Body of pancreas (tissue), 4 donors: ENCODE measurements at regions not wholly inside any gene's neighbourhood (a gene's known extent, or its start where the extent isn't known, plus 50 kb on each side); places are given as distances from the start of the nearest gene placed in this dataset.
A peak's percentile ranks its signal among the peaks of the same experiment; 100 is the strongest.

Experiments used
- ATAC-seq: fragments of 150-250 bp; one replicate; pipeline ENCODE4 v1.9.1; 2016
- DNase-seq, 4 donors: peaks; one replicate each; pipeline ENCODE4 v3.0.0-alpha.2; 2019
- H3K27ac ChIP-seq, 4 donors: fragments of 200-600 bp; sonication (generic); 1 replicate in 3 of 4; 2 replicates in 1 of 4; pipeline versions ENCODE4 v1.5.1 to v1.6.1; 2016 to 2019; ENCODE audit warnings: mild to moderate bottlenecking in 1 of 4, mixed read lengths in 1 of 4, moderate library complexity in 1 of 4
- H3K27me3 ChIP-seq, 2 donors: fragments of 200-600 bp; sonication (generic); one replicate each; pipeline ENCODE4 v1.6.0; 2016; ENCODE audit warnings: mild to moderate bottlenecking in 1 of 2
- H3K36me3 ChIP-seq, 2 donors: fragments of 200-600 bp; sonication (generic); replicated peaks in 1 of 2; 2 replicates each; pipeline ENCODE4 v1.5.1; 2016; ENCODE audit warnings: low read depth in 2 of 2; ENCODE audit not compliant: insufficient read depth in 1 of 2
- H3K4me1 ChIP-seq: fragments of 200-600 bp; sonication (generic); one replicate; pipeline ENCODE4 v1.6.0; 2016
- H3K4me3 ChIP-seq, 2 donors: fragments of 200-600 bp; sonication (generic); 1 replicate in 1 of 2; 2 replicates in 1 of 2; pipeline ENCODE4 v1.5.1; 2016 to 2019
- H3K9me3 ChIP-seq, 3 donors: fragments of 200-600 bp; sonication (generic); 1 replicate in 2 of 3; 2 replicates in 1 of 3; pipeline ENCODE4 v1.5.1; 2016
- POLR2A ChIP-seq, 3 donors: fragments of 450-650 bp; IDR thresholded peaks; one replicate each; pipeline ENCODE4 v1.6.1; 2016; ENCODE audit warnings: antibody characterized with exemption in 3 of 3, mild to moderate bottlenecking in 2 of 3
- WGBS, 2 donors: methylation state at CpG; one replicate each; pipeline ENCODE4 v1.1.5; 2017; 5-methylcytosine and 5-hydroxymethylcytosine counted together
- intact Hi-C: fragments of 100-400 bp; cut with DNase I; formaldehyde crosslinking; loops from one replicate; pipeline ENCODE4 v1.15.1; 2023
- TF ChIP-seq, protein P1 (sequence below), 7 experiments: fragments of 450-650 bp in 4 of 7; fragments of 200-600 bp in 3 of 7; sonication (generic) in 3 of 7; IDR thresholded peaks; one replicate each; pipeline ENCODE4 v1.5.1; 2016 to 2019; ENCODE audit warnings: antibody characterized with exemption in 7 of 7

DNA sequence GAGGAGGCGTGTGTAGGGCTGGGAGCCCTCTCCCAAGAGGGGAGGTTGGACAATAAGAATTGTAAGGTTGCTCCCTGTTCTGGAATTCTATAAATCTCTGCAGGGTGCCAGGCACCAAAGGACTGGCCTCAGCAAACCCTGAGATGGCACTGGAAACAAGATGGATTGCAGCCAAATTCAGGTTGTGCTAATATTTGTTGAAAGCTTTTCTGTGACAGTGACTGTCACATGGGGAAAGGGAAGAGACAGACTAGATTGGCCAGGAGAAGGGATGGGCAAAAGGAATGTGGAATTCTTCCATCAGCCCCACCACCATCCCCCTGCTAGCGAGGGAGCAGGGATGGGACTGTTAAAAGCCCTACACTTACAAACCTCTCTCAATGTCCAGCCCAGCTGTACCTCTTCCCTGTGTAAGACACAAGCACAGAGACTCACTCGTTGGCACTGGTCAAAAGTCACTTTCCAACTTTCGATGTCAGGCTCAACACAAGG lies 62.4 kb downstream of the SOX9 start:
- Histone ChIP-seq H3K27me3 (no peaks in the 10 kb centered on the region), H3K9me3 (no peaks in the 10 kb centered on the region), H3K4me3 (no peak overlapping the region), H3K36me3 (no peaks in the 10 kb centered on the region), H3K4me1 (peaks cover 6% of the 10 kb centered on the region), H3K27ac (no peak overlapping the region)
- ATAC-seq (no peak), DNase-seq (no peak)
- TF ChIP-seq, protein P1, sequence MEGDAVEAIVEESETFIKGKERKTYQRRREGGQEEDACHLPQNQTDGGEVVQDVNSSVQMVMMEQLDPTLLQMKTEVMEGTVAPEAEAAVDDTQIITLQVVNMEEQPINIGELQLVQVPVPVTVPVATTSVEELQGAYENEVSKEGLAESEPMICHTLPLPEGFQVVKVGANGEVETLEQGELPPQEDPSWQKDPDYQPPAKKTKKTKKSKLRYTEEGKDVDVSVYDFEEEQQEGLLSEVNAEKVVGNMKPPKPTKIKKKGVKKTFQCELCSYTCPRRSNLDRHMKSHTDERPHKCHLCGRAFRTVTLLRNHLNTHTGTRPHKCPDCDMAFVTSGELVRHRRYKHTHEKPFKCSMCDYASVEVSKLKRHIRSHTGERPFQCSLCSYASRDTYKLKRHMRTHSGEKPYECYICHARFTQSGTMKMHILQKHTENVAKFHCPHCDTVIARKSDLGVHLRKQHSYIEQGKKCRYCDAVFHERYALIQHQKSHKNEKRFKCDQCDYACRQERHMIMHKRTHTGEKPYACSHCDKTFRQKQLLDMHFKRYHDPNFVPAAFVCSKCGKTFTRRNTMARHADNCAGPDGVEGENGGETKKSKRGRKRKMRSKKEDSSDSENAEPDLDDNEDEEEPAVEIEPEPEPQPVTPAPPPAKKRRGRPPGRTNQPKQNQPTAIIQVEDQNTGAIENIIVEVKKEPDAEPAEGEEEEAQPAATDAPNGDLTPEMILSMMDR (IDR thresholded peaks at IDR 0.05) = no peak
- no peak for TF ChIP-seq POLR2A (IDR thresholded peaks at IDR 0.05)
- intact Hi-C loops = no loop called here
- WGBS, 2 donors = 82 to 83% methylated on average over 4 of the region's 4 CpGs

DNA sequence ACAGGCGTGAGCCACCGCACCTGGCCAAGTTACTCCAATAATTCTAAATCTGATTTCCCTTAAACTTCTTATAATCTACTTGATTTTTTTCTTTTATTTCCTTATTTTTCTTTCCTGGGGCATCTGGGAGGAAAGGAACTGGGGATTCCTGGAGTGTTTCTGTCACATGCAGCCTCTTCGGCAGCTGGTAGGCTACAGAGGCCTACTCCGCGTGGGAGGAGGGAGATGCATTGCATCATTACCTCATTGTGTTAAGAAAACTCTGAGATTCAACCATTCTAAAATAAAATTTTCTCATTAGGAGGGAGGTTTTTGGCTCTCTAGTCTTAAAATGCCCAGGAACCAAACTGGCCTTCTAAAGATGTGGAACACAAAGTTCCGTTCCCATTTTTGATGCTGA lies 64.0 kb downstream of the SOX9 start:
- Histone ChIP-seq H3K4me1 (peaks cover 6% of the 10 kb centered on the region), H3K27me3 (no peaks in the 10 kb centered on the region), H3K4me3 (no peak overlapping the region), H3K9me3 (no peaks in the 10 kb centered on the region), H3K27ac (no peak overlapping the region), H3K36me3 (no peaks in the 10 kb centered on the region)
- TF ChIP-seq, protein P1 (IDR thresholded peaks at IDR 0.05) = no peak
- no peak for TF ChIP-seq POLR2A (IDR thresholded peaks at IDR 0.05)
- intact Hi-C loops = no loop called here
- 87 to 88% methylated on average over 6 of the region's 6 CpGs for WGBS, 2 donors
- ATAC-seq = no peak
- no peak for DNase-seq

DNA sequence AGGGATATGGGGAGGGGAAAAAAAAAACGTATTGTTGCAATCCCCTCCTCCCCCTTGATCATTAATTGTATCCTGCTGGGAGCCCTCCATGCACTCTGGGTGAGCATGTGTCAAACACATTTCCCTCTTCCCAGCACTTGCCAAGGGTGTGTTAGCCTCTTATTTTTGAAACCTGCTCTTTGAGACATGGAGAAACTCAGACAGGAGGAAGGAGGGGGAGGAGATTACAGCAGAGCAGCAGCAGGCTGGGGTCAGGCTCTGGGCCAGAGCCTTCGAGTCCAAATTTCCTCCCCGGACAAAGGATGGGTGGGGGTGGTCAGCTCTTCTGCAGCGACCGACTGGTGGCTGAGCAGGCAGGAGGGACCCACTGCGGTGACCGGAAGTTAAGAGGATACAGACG lies 64.7 kb downstream of the SOX9 start:
- no peaks in the 10 kb centered on the region for H3K9me3 ChIP-seq
- H3K27me3 ChIP-seq = no peaks in the 10 kb centered on the region
- intact Hi-C loops = no loop called here
- no peak overlapping the region for H3K4me3 ChIP-seq
- WGBS, 2 donors = 48 to 74% methylated on average over 8 of the region's 8 CpGs
- peaks cover 6% of the 10 kb centered on the region for H3K4me1 ChIP-seq
- H3K36me3 ChIP-seq = no peaks in the 10 kb centered on the region
- DNase-seq (no peak), ATAC-seq (no peak)
- no peak overlapping the region for H3K27ac ChIP-seq
- TF ChIP-seq POLR2A (IDR thresholded peaks at IDR 0.05) = no peak
- TF ChIP-seq, protein P1 (IDR thresholded peaks at IDR 0.05) = no peak

DNA sequence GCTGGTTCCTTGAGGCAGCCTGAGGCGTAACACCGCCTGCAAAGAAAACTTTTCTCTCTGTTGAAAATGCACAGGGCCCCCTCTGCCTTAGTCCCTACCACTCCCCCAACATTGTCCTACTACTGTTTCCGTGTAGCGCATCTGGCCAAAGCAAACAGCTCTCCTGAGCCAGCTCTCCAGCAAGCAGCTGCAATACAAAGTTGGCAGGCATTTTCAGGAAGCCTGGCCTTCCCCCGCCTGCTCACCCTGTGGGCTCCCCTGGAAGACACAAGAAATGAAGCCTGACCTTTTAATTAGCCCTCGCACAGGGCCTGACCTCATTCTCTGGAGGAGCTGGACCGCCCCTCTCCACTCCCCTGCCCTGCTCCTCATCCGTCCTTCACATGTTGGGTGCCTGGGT lies 66.7 kb downstream of the SOX9 start:
- no peaks in the 10 kb centered on the region for H3K36me3 ChIP-seq
- 63% methylated on average over 8 of the region's 8 CpGs for WGBS, 2 donors
- H3K27ac ChIP-seq = peak overlapping the region in 1 of 4 donors; percentile 38
- H3K9me3 ChIP-seq = no peaks in the 10 kb centered on the region
- peak; percentile 51 for ATAC-seq
- peaks cover 6% of the 10 kb centered on the region for H3K4me1 ChIP-seq
- intact Hi-C loops = no loop called here
- no peak overlapping the region for H3K4me3 ChIP-seq
- TF ChIP-seq POLR2A (IDR thresholded peaks at IDR 0.05) = no peak
- TF ChIP-seq, protein P1 (IDR thresholded peaks at IDR 0.05) = no peak
- peak; percentile 29 to 58 (median 46) for DNase-seq
- H3K27me3 ChIP-seq = no peaks in the 10 kb centered on the region

DNA sequence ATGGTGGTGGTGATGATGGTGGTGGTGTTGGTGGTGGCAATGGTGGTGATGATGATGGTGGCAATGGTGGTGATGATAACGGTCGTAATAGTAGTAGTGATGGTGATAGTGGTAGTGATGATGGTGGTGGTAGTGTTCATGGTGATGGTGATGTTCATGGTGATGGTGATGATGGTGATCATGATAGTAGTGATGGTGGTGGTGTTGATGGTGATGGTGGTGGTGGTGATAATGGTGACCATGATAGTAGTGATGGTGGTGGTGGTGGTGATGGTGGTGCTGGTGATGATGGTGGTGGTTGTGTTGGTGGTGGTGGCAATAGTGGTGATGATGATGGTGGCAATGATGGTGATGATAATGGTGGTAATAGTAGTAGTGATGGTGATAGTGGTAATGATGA lies 68.0 kb downstream of the SOX9 start:
- Histone ChIP-seq H3K4me3 (no peak overlapping the region), H3K27ac (no peak overlapping the region), H3K36me3 (no peaks in the 10 kb centered on the region), H3K9me3 (no peaks in the 10 kb centered on the region), H3K27me3 (no peaks in the 10 kb centered on the region), H3K4me1 (peaks cover 6% of the 10 kb centered on the region)
- TF ChIP-seq, protein P1 (IDR thresholded peaks at IDR 0.05) = no peak
- TF ChIP-seq POLR2A (IDR thresholded peaks at IDR 0.05) = no peak
- no peak for ATAC-seq
- no peak for DNase-seq
- WGBS, 2 donors = 94 to 95% methylated on average over 2 of the region's 2 CpGs
- intact Hi-C loops = no loop called here
